MCF 10A (cell line): ENCODE measurements at regions not wholly inside any gene's neighbourhood (a gene's known extent, or its start where the extent isn't known, plus 50 kb on each side); places are given as distances from the start of the nearest gene placed in this dataset.

ENCODE experiments used
- BruUV-seq: library from RNA; stranded (reverse); fragments of 400-500 nt; replicated peaks from 2 replicates; lab custom pipeline; 2021; lab: Mats Ljungman, UMichigan
- CTCF ChIA-PET: fragments of 300-600 bp; sonication (Branson Sonifier 250); formaldehyde crosslinking; extraction: SDS; loops from one replicate; lab custom pipeline; 2021; ENCODE audit warnings: antibody characterized with exemption, inconsistent platforms; lab: Yijun Ruan, JAX
- POLR2A ChIA-PET: fragments of 300-600, 350-650 bp; sonication (Branson Sonifier 250); formaldehyde crosslinking; extraction: SDS; loops from one replicate; lab custom pipeline; 2020; ENCODE audit warnings: antibody characterized with exemption, inconsistent platforms; lab: Yijun Ruan, JAX
- DNase-seq: peaks from one replicate; pipeline ENCODE4 v3.0.0-alpha.2; 2018; ENCODE audit not compliant: unreplicated experiment
- H3K27ac Mint-ChIP-seq: one replicate; pipeline ENCODE4 v1.8.0; 2022; ENCODE audit warnings: mild to moderate bottlenecking, low read depth, mixed read lengths; ENCODE audit not compliant: unreplicated experiment
- H3K27me3 Mint-ChIP-seq: one replicate; pipeline ENCODE4 v1.8.0; 2022; ENCODE audit warnings: mixed read lengths; ENCODE audit not compliant: insufficient read depth, unreplicated experiment
- H3K36me3 Mint-ChIP-seq: one replicate; pipeline ENCODE4 v1.8.0; 2022; ENCODE audit warnings: mild to moderate bottlenecking, moderate library complexity, mixed read lengths; ENCODE audit not compliant: insufficient read depth, unreplicated experiment
- H3K4me1 Mint-ChIP-seq: one replicate; pipeline ENCODE4 v1.8.0; 2022; ENCODE audit warnings: mixed read lengths; ENCODE audit not compliant: insufficient read depth, unreplicated experiment
- H3K4me3 Mint-ChIP-seq: one replicate; pipeline ENCODE4 v1.8.0; 2022; ENCODE audit warnings: mild to moderate bottlenecking, moderate library complexity, mixed read lengths; ENCODE audit not compliant: unreplicated experiment
- H3K9me3 Mint-ChIP-seq: one replicate; pipeline ENCODE4 v1.8.0; 2022; ENCODE audit warnings: mixed read lengths; ENCODE audit not compliant: unreplicated experiment
- CTCF ChIP-seq: fragments of 200-600 bp; IDR thresholded peaks from one replicate; pipeline ENCODE4 v1.8.0; 2022; ENCODE audit warnings: antibody characterized with exemption, mild to moderate bottlenecking; ENCODE audit not compliant: unreplicated experiment
- intact Hi-C: fragments of 100-400 bp; cut with micrococcal nuclease; formaldehyde crosslinking; loops from 2 replicates; pipeline ENCODE4 v1.14.1; 2022

DNA sequence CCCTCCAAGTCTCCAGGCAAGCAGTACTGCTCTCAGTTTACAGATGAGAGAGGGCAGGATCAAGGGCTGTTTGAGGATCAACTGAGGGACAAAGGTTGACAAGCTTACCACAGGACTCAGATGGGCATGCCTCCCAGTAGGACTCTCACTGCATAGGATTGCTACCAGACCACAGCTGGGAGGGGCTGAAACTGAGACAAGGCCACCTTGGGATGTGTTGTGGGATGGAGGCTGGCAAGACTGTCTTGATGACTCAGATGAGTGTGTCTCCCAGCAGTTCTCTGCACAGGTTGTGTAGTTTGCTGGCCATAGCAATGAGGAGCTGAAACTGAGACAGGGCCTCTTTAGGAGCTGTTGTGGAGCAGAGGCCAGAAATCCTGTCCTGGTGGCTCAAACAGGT, 222.2 kb upstream of the IRX1 start:
- ChIA-PET CTCF (no interaction called here), POLR2A (interaction anchor here (1.1 kb wide), 1 partner anchor 37 kb away, joined by 3 read pairs; no protein-coding TSS in a partner anchor)
- no peak overlapping the region for H3K27ac Mint-ChIP-seq
- no peak for DNase-seq
- no peaks in the 10 kb centered on the region for H3K4me1 Mint-ChIP-seq
- TF ChIP-seq CTCF = no peak
- no peak overlapping the region for H3K4me3 Mint-ChIP-seq
- intact Hi-C loops = no loop called here
- BruUV-seq = no TSS peak
- no peaks in the 10 kb centered on the region for H3K27me3 Mint-ChIP-seq
- no peaks in the 10 kb centered on the region for H3K36me3 Mint-ChIP-seq
- peaks cover 9% of the 10 kb centered on the region for H3K9me3 Mint-ChIP-seq

DNA sequence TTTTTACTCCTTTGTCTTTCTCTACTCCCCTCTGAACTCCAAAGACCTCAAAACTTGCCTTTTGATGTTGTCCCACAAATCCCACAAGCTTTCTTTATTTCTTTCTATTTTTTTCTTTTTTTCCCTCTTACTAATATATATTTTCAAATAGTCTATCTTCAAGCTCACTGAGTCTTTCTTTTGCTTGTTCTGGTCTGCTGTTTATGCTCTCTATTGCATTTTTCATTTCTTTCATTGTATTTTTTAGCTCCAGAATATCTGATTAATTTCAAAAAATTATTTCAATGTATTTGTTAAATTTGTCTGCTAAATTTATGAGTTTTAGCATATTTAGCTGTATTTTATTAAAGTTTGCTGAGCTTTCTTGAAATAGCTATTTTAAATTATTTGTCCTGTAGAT, 223.3 kb upstream of the IRX1 start:
- no peak for TF ChIP-seq CTCF

DNA sequence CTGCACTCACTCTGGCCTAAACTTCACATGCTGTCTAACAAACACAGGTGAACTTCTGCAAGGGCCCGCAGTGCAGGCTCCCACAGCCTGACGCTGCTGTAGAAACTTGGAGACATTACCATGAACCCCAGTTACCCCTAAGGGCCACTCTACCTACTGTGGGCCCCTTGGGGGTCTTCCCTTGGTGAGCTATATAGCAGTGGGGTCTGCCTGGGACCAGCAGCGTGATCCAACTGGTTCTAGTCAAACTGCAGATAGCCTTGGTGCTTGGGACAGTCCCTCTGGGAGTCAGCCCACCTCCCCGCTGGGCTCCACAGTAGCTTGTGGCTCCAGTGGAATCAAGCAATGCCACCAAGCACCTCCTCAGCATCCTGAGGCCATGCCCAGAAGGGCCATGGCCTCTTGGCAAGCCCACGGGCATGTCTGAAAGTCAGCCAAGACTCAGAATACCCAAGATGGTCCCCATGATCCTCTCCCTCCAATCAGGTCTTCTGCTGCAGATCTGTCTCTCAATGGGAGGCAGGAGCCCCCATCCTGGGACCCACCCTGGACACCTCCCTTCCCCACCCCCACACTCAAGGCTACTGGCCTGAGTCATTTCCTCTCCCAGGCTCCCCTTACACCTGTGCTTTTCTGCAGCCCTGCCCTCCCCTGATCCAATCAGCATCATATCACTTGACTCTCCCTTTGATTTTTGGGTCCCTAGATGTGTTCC, 230.0 kb upstream of the IRX1 start:
- H3K36me3 Mint-ChIP-seq = peaks cover 6% of the 10 kb centered on the region
- BruUV-seq = no TSS peak
- no peaks in the 10 kb centered on the region for H3K27me3 Mint-ChIP-seq
- no peak for DNase-seq
- ChIA-PET CTCF (no interaction called here), POLR2A (no interaction called here)
- no peak overlapping the region for H3K27ac Mint-ChIP-seq
- no peak overlapping the region for H3K4me3 Mint-ChIP-seq
- no peaks in the 10 kb centered on the region for H3K4me1 Mint-ChIP-seq
- intact Hi-C loops = no loop called here
- no peak for TF ChIP-seq CTCF
- peaks cover 16% of the 10 kb centered on the region for H3K9me3 Mint-ChIP-seq

More for the DNA sequence above, 223.3 kb upstream of the IRX1 start:
- DNase-seq = no peak
- intact Hi-C loops = no loop called here
- no TSS peak for BruUV-seq
- Mint-ChIP-seq H3K9me3 (peaks cover 9% of the 10 kb centered on the region), H3K4me3 (no peak overlapping the region), H3K4me1 (no peaks in the 10 kb centered on the region), H3K27ac (no peak overlapping the region), H3K36me3 (peaks cover 6% of the 10 kb centered on the region), H3K27me3 (no peaks in the 10 kb centered on the region)
- ChIA-PET CTCF (interaction anchor here (0.5 to 0.6 kb wide), 2 partner anchors 273 to 368 kb away, joined by 3 read pairs; no protein-coding TSS in a partner anchor), POLR2A (interaction anchor here (0.6 kb wide), 1 partner anchor 23 kb away, joined by 4 read pairs; no protein-coding TSS in a partner anchor)

GRCh38 chr5:3364941-3365340, 230.7 kb upstream of the IRX1 start:
- ChIA-PET CTCF (no interaction called here), POLR2A (no interaction called here)
- DNase-seq = no peak
- intact Hi-C loops = no loop called here
- H3K27ac Mint-ChIP-seq = no peak overlapping the region
- no peak overlapping the region for H3K4me3 Mint-ChIP-seq
- no peaks in the 10 kb centered on the region for H3K4me1 Mint-ChIP-seq
- TF ChIP-seq CTCF = no peak
- no peaks in the 10 kb centered on the region for H3K27me3 Mint-ChIP-seq
- H3K9me3 Mint-ChIP-seq = peaks cover 16% of the 10 kb centered on the region
- H3K36me3 Mint-ChIP-seq = peaks cover 6% of the 10 kb centered on the region
- BruUV-seq = no TSS peak
